HFFc6 (cell line): ENCODE measurements at regions not wholly inside any gene's neighbourhood (a gene's known extent, or its start where the extent isn't known, plus 50 kb on each side); places are given as distances from the start of the nearest gene placed in this dataset.

Experiments used
- DNase-seq: peaks from one replicate; pipeline ENCODE4 v3.0.0-alpha.2; 2018
- H3K27ac Mint-ChIP-seq: 2 replicates; pipeline ENCODE4 v1.8.0; 2020; ENCODE audit warnings: mild to moderate bottlenecking, mixed read lengths
- H3K27me3 Mint-ChIP-seq: 2 replicates; pipeline ENCODE4 v1.8.0; 2021; ENCODE audit warnings: mild to moderate bottlenecking, moderate library complexity, mixed read lengths; ENCODE audit not compliant: insufficient read depth
- H3K36me3 Mint-ChIP-seq: 2 replicates; pipeline ENCODE4 v1.8.0; 2021; ENCODE audit warnings: low read depth, mixed read lengths
- H3K4me1 Mint-ChIP-seq: 2 replicates; pipeline ENCODE4 v1.8.0; 2020; ENCODE audit warnings: low read depth, mixed read lengths
- H3K4me3 Mint-ChIP-seq: 2 replicates; pipeline ENCODE4 v1.8.0; 2020; ENCODE audit warnings: mild to moderate bottlenecking, moderate library complexity, mixed read lengths
- H3K9me3 Mint-ChIP-seq: 2 replicates; pipeline ENCODE4 v1.8.0; 2020; ENCODE audit warnings: mild to moderate bottlenecking, mixed read lengths
- TF ChIP-seq, protein P1 (sequence below): fragments of 200-600 bp; sonication (generic); IDR thresholded peaks from 2 replicates; pipeline ENCODE4 v1.5.0; 2021; ENCODE audit warnings: antibody characterized with exemption, mild to moderate bottlenecking

DNA sequence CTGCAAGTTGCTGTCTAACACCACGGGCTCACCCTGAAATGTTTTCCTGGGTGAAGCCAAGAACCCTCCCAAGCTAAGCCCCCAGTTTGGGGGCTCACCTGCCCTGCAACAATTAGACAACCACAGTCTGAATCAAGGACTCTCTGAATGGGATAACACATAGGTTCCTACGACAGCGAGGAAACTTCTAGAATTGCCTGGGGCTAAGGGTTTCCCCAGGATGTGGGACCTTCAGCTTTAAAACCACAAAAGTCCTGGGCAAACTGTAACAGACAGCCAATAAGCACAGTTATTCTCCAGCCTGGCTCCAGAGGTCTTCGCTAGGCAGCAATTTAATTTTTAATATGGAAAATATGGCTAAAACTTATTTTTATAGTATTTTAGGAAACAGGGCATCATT, 162.6 kb downstream of the PRKX start:
- Mint-ChIP-seq H3K27ac (no peak overlapping the region), H3K4me1 (peaks cover 24% of the 10 kb centered on the region), H3K36me3 (no peaks in the 10 kb centered on the region), H3K4me3 (no peak overlapping the region), H3K9me3 (no peaks in the 10 kb centered on the region), H3K27me3 (no peaks in the 10 kb centered on the region)
- TF ChIP-seq, protein P1, sequence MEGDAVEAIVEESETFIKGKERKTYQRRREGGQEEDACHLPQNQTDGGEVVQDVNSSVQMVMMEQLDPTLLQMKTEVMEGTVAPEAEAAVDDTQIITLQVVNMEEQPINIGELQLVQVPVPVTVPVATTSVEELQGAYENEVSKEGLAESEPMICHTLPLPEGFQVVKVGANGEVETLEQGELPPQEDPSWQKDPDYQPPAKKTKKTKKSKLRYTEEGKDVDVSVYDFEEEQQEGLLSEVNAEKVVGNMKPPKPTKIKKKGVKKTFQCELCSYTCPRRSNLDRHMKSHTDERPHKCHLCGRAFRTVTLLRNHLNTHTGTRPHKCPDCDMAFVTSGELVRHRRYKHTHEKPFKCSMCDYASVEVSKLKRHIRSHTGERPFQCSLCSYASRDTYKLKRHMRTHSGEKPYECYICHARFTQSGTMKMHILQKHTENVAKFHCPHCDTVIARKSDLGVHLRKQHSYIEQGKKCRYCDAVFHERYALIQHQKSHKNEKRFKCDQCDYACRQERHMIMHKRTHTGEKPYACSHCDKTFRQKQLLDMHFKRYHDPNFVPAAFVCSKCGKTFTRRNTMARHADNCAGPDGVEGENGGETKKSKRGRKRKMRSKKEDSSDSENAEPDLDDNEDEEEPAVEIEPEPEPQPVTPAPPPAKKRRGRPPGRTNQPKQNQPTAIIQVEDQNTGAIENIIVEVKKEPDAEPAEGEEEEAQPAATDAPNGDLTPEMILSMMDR = no peak
- no peak for DNase-seq

DNA sequence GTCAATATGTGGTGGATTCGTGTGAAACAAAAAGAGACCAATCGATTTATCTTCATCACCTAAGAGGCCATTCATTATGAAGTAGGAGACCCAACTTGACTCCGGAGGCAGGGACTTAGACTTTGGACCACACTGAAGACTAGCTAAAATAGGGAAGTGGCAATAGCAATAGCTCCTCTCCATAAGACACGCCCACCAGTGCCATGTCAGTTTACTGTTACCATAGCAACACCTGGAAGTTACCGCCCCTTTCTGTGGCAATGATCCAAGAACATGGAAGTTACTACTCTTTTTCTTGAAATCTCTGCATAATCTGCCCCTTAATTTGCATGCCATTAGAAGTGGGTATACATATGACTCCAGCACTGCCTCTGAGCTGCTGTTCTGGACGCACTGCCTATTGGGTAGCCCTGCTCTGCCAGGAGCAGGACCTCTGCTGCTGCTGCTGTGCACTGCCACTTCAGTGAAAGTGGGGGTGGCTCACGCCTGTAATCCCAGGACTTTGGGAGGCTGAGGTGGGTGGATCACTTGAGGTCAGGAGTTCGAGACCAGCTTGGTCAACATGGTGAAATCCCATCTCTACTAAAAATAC, 163.2 kb downstream of the PRKX start:
- DNase-seq = peak; percentile 43
- Mint-ChIP-seq H3K4me3 (peak overlapping the region; percentile 92; the same call in 1 of the 2 replicates), H3K27ac (no peak overlapping the region), H3K4me1 (peaks cover 31% of the 10 kb centered on the region), H3K36me3 (no peaks in the 10 kb centered on the region), H3K9me3 (no peaks in the 10 kb centered on the region), H3K27me3 (no peaks in the 10 kb centered on the region)
- TF ChIP-seq, protein P1 = no peak

DNA sequence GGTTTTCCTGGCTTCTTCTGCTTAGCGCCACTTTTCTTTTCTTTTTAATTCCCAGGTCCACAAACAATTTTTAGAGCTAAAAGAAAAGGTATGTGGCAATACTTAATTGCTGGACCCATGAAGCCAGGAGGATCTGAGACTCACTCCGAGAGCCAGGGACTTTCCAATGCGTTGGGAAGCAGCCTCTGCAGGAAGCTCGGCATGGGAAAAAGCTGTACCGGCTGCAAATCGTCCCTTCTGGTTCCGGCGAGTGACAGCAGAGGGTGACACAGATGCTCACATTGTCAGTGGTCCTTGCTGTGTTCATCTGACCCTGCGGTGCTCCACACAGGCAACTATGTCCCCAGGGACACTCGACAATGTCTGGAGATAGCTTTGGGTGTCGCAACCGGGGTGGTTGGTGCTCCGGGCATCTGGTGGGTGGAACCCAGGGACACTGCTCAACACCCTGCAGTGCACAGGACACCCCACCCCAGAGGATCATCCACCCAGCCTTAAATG, 164.0 kb downstream of the PRKX start:
- DNase-seq = peak; percentile 22
- Mint-ChIP-seq H3K4me3 (peak overlapping the region; percentile 92), H3K4me1 (peaks cover 31% of the 10 kb centered on the region), H3K27me3 (no peaks in the 10 kb centered on the region), H3K27ac (peak overlapping the region; percentile 91), H3K9me3 (no peaks in the 10 kb centered on the region), H3K36me3 (no peaks in the 10 kb centered on the region)
- TF ChIP-seq, protein P1 = no peak

DNA sequence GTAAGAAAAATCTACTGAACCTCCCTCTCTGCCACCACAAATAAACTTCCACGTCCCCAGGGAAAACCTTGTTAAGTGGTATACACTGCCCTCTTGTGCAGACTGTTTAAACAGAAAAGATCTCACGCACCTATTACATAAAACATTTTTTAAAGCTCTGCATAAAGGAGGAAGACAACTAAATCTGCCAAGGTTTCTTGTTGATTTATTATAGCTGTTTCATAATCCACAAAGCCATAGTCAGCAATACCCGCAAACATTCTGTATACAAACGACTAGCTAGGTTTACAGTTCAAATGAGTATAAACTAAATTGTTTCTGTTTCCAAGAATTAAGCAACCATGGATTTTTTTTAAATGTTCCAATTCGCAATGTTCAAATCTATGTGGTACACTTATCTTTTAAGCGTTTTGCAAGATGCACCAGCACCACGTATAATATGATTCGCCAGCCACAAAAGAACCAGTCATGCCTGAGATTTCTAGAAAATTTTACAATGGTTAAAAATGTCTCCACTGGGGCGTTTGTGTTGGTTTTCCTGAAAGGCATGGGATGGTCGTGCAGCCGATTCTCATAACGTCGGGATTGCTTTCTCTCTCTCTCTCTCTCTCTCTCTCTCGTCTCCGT, 164.6 kb downstream of the PRKX start:
- H3K27me3 Mint-ChIP-seq = no peaks in the 10 kb centered on the region
- H3K4me3 Mint-ChIP-seq = peak overlapping the region; percentile 92
- DNase-seq = peak; percentile 62
- H3K36me3 Mint-ChIP-seq = no peaks in the 10 kb centered on the region
- H3K9me3 Mint-ChIP-seq = no peaks in the 10 kb centered on the region
- peaks cover 31% of the 10 kb centered on the region for H3K4me1 Mint-ChIP-seq
- TF ChIP-seq, protein P1 = peak; percentile 73
- H3K27ac Mint-ChIP-seq = peak overlapping the region; percentile 91

DNA sequence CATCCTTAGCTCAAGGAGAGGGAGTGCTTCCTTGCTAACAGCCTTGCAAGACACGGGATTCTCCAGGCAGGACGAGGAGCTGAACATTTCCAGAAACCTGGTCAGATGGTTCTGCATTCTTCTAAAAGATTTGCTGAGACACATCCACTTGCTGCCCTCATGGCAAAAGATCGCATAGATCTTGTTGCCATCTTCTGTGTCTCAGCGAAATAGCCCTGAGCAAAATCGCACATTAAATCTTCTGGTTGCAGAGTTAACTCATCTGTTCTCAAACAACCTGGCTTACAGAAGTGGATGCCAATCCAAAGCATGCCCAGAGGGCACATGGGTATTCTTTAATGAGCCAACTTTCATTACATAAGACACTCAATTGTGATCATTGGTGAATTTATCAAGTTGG, 167.5 kb downstream of the PRKX start:
- Mint-ChIP-seq H3K9me3 (no peaks in the 10 kb centered on the region), H3K27ac (peak overlapping the region; percentile 61; the same call in 1 of the 2 replicates), H3K4me1 (peaks cover 20% of the 10 kb centered on the region), H3K4me3 (no peak overlapping the region), H3K36me3 (no peaks in the 10 kb centered on the region), H3K27me3 (no peaks in the 10 kb centered on the region)
- TF ChIP-seq, protein P1 = no peak
- peak; percentile 18 for DNase-seq
